ENCODE measurements at regions not wholly inside any gene's neighbourhood (a gene's known extent, or its start where the extent isn't known, plus 50 kb on each side); places are given as distances from the start of the nearest gene placed in this dataset.

- TF ChIP-seq, protein P1, sequence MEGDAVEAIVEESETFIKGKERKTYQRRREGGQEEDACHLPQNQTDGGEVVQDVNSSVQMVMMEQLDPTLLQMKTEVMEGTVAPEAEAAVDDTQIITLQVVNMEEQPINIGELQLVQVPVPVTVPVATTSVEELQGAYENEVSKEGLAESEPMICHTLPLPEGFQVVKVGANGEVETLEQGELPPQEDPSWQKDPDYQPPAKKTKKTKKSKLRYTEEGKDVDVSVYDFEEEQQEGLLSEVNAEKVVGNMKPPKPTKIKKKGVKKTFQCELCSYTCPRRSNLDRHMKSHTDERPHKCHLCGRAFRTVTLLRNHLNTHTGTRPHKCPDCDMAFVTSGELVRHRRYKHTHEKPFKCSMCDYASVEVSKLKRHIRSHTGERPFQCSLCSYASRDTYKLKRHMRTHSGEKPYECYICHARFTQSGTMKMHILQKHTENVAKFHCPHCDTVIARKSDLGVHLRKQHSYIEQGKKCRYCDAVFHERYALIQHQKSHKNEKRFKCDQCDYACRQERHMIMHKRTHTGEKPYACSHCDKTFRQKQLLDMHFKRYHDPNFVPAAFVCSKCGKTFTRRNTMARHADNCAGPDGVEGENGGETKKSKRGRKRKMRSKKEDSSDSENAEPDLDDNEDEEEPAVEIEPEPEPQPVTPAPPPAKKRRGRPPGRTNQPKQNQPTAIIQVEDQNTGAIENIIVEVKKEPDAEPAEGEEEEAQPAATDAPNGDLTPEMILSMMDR (IDR thresholded peaks at IDR 0.05): no peak
- peaks cover 2% of the 10 kb centered on the region for H3K9me3 ChIP-seq
- H3K36me3 ChIP-seq (ENCODE audit: low read depth): no peaks in the 10 kb centered on the region
- no peak for ATAC-seq
- no peak overlapping the region for H3K4me3 ChIP-seq
- DNase-seq: no peak
- intact Hi-C loops (cut with DNase I, micrococcal nuclease): no loop called here
- no peaks in the 10 kb centered on the region for H3K4me1 ChIP-seq (ENCODE audit: low read depth)
Measured at GRCh38 chr21:19461481-19462205, 1058.1 kb upstream of the TMPRSS15 start.

DNA sequence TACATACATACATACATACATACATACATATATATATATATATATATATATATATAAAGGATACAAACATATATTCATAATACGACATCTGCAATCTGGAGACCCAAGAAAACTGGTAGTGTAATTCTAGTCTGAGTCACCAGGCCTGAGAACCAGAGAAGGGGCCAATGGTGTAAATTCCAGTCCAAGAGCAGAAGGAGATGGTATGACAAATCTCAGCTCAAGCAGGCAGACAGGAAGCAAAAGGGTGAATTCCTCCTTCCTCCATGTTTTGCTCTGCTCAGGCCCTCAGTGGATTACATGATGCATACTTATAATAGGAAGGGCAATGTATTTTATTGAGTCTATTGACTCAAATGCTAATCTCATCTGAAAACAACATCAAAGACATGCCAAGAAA lies 1060.4 kb upstream of the TMPRSS15 start:
- Histone ChIP-seq H3K4me1 (ENCODE audit: low read depth) (no peaks in the 10 kb centered on the region), H3K9me3 (peaks cover 4% of the 10 kb centered on the region), H3K36me3 (ENCODE audit: low read depth) (no peaks in the 10 kb centered on the region), H3K4me3 (no peak overlapping the region)
- TF ChIP-seq, protein P1 (IDR thresholded peaks at IDR 0.05): no peak
- ATAC-seq (no peak), DNase-seq (no peak)
- intact Hi-C loops (cut with DNase I, micrococcal nuclease): no loop called here

- no peak for DNase-seq
- H3K4me1 ChIP-seq (ENCODE audit: low read depth): no peaks in the 10 kb centered on the region
- TF ChIP-seq, protein P1 (IDR thresholded peaks at IDR 0.05): no peak
- no peaks in the 10 kb centered on the region for H3K36me3 ChIP-seq (ENCODE audit: low read depth)
- peaks cover 10% of the 10 kb centered on the region for H3K9me3 ChIP-seq
- ATAC-seq: no peak
- intact Hi-C loops (cut with DNase I, micrococcal nuclease): no loop called here
- no peak overlapping the region for H3K4me3 ChIP-seq
Measured at GRCh38 chr21:19468991-19469715, 1065.6 kb upstream of the TMPRSS15 start.

DNA sequence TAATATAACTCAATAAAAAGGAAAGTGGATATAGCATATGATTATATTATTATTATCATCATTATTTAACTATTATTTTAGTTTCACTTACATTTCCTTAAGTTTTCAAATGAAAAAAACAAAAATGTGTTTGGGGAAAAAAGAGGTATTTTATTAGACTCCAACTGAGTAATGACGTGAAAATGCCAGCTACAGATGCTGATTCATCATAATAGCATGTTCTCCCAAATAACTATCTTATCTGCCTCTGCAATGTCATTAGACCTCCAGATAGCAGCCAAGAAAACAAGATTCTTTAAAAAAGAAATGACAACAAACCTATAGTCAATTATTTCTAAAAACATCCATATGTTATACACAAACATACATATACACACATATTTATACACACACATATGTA lies 1071.9 kb upstream of the TMPRSS15 start:
- ATAC-seq (no peak), DNase-seq (no peak)
- intact Hi-C loops (cut with DNase I, micrococcal nuclease): no loop called here
- TF ChIP-seq, protein P1 (IDR thresholded peaks at IDR 0.05): no peak
- Histone ChIP-seq H3K36me3 (ENCODE audit: low read depth) (no peaks in the 10 kb centered on the region), H3K4me1 (ENCODE audit: low read depth) (no peaks in the 10 kb centered on the region), H3K4me3 (no peak overlapping the region), H3K9me3 (peaks cover 18% of the 10 kb centered on the region)

- Histone ChIP-seq H3K36me3 (ENCODE audit: low read depth) (no peaks in the 10 kb centered on the region), H3K9me3 (peaks cover 4% of the 10 kb centered on the region), H3K4me3 (no peak overlapping the region), H3K4me1 (ENCODE audit: low read depth) (no peaks in the 10 kb centered on the region)
- ATAC-seq (no peak), DNase-seq (no peak)
- intact Hi-C loops (cut with DNase I, micrococcal nuclease): no loop called here
- TF ChIP-seq, protein P1 (IDR thresholded peaks at IDR 0.05): no peak
Measured at GRCh38 chr21:19489930-19490329, 1086.3 kb upstream of the TMPRSS15 start.
